Activated CD4-positive, alpha-beta memory T cell treated with anti-CD3 and anti-CD28 coated beads for 36 hours (primary cell): ENCODE measurements at regions not wholly inside any gene's neighbourhood (a gene's known extent, or its start where the extent isn't known, plus 50 kb on each side); places are given as distances from the start of the nearest gene placed in this dataset.

ENCODE experiments used
- CTCF ChIA-PET: fragments of 350-600 bp; sonication (Branson Sonifier 250); formaldehyde crosslinking; loops from one replicate; lab custom pipeline; 2021; ENCODE audit warnings: antibody characterized with exemption, inconsistent platforms; lab: Charles Lee
- POLR2A ChIA-PET: fragments of 350-600 bp; sonication (Branson Sonifier 250); formaldehyde crosslinking; loops from one replicate; lab custom pipeline; 2021; ENCODE audit warnings: antibody characterized with exemption; lab: Charles Lee
- DNase-seq: peaks from one replicate; pipeline ENCODE4 v3.0.0-alpha.2; 2020
- H3K27ac Mint-ChIP-seq: one replicate; pipeline ENCODE4 v1.8.0; 2021; ENCODE audit warnings: mixed read lengths
- H3K27me3 Mint-ChIP-seq: one replicate; pipeline ENCODE4 v1.8.0; 2021; ENCODE audit warnings: mixed read lengths
- H3K36me3 Mint-ChIP-seq: one replicate; pipeline ENCODE4 v1.8.0; 2021; ENCODE audit warnings: mixed read lengths
- H3K4me1 Mint-ChIP-seq: one replicate; pipeline ENCODE4 v1.8.0; 2021; ENCODE audit warnings: low read depth, mixed read lengths
- H3K4me3 Mint-ChIP-seq: one replicate; pipeline ENCODE4 v1.8.0; 2021; ENCODE audit warnings: mild to moderate bottlenecking, mixed read lengths
- H3K9me3 Mint-ChIP-seq: one replicate; pipeline ENCODE4 v1.8.0; 2021; ENCODE audit warnings: mixed read lengths
- intact Hi-C: fragments of 100-400 bp; cut with micrococcal nuclease; formaldehyde crosslinking; loops from one replicate; pipeline ENCODE4 v1.15.1; 2023

DNA sequence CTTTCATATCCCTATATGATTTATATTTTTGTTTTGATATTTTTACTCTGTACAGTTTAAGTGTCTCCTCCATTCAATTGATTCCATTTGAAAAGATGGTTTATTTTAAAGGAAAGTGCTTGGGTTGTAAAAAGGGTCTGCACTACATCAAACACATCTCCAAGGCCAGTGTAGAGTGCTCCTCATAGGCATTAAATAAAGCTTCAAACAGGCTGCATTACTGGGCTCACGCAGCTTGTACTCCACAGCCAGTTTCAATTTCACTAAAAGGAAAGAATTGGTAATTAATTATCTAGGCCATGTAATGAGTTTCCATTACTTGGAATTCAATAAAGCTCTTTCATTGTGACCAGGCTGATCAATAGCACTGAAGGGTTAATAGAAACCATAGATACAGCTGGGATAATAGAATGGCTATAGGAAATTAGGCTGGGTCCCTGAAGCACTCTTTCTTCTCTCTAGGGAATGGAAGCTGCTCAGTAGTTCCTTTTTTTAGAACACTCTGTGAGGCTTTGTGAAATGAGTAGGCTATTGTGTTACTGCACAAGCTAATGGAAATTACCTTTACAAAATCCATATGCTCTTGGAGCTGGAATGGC is 442.2 kb downstream of the RNF144B start:
- Mint-ChIP-seq H3K9me3 (peaks cover 15% of the 10 kb centered on the region), H3K4me1 (no peaks in the 10 kb centered on the region), H3K36me3 (no peaks in the 10 kb centered on the region), H3K4me3 (no peak overlapping the region), H3K27ac (no peak overlapping the region), H3K27me3 (no peaks in the 10 kb centered on the region)
- DNase-seq = no peak
- ChIA-PET POLR2A (no interaction called here), CTCF (no interaction called here)
- intact Hi-C loops = no loop called here

DNA sequence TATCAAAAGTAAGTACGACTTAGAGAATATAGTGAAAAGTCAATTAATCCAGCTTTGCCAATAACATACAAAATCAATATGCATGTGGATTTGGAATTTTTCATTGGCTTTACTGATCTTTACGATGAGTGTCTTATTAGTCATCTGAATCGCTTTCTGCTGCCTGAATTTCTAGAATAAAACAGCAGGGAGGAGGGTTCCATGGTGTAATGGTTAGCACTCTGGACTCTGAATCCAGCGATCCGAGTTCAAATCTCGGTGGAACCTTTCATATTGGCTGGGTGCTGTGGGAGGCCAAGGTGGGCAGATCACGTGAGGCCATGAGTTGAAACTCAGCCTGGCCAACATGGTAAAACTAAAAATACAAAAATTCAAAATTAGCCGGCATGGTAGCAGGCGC is 448.8 kb downstream of the RNF144B start:
- Mint-ChIP-seq H3K27me3 (no peaks in the 10 kb centered on the region), H3K9me3 (peaks cover 2% of the 10 kb centered on the region), H3K27ac (no peak overlapping the region), H3K4me3 (no peak overlapping the region), H3K36me3 (no peaks in the 10 kb centered on the region), H3K4me1 (no peaks in the 10 kb centered on the region)
- intact Hi-C loops = no loop called here
- POLR2A ChIA-PET = no interaction called here
- no peak for DNase-seq
- CTCF ChIA-PET = no interaction called here

- no peak overlapping the region for H3K27ac Mint-ChIP-seq
- intact Hi-C loops = no loop called here
Observed at GRCh38 chr6:18837013-18837412, 449.9 kb downstream of the RNF144B start.

DNA sequence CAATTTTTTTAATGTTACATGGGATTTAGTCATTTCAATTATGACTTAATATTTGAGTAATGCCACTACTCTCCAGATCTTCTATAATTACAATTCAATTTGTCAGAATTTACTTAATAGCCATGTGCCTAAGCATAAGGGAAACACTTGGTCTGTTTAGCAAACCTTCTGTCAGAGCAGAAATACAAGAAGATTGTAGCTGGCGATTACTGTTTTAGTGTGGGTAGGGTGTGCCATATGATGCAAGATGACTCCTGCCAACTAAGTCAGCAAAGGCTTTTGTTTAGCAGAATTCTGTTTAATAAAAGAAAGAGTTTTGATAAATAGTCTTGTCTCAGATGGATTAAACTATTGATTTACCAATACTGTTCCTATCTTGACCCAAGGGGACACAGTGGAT is 455.4 kb downstream of the RNF144B start:
- intact Hi-C loops = no loop called here
- ChIA-PET CTCF (no interaction called here), POLR2A (no interaction called here)
- Mint-ChIP-seq H3K4me1 (no peaks in the 10 kb centered on the region), H3K4me3 (no peak overlapping the region), H3K36me3 (no peaks in the 10 kb centered on the region), H3K27ac (no peak overlapping the region), H3K27me3 (no peaks in the 10 kb centered on the region), H3K9me3 (peaks cover 10% of the 10 kb centered on the region)
- no peak for DNase-seq

More at GRCh38 chr6:18837013-18837412, 449.9 kb downstream of the RNF144B start:
- DNase-seq = no peak
- ChIA-PET CTCF (no interaction called here), POLR2A (no interaction called here)
- no peaks in the 10 kb centered on the region for H3K36me3 Mint-ChIP-seq
- H3K27me3 Mint-ChIP-seq = no peaks in the 10 kb centered on the region
- H3K9me3 Mint-ChIP-seq = peaks cover 6% of the 10 kb centered on the region
- H3K4me1 Mint-ChIP-seq = no peaks in the 10 kb centered on the region
- no peak overlapping the region for H3K4me3 Mint-ChIP-seq

DNA sequence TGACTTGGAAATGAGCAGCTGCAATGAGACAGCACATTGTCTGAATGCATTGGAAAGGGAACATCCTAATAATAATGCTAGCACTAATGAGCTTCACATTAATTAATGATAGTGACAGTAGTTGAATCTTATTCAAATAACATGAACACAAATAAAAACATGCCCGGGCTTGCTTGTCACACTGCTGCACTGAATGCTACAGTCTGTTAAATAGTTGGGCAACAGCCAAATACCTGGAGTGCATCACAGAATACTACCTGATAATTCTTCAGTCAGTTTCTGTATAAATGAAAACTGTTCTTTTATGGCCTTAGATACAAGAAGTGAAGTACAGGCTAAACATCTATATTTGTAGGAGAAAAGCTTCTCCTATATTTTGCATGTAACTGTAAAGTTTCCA is 458.7 kb downstream of the RNF144B start:
- Mint-ChIP-seq H3K27ac (no peak overlapping the region), H3K36me3 (no peaks in the 10 kb centered on the region), H3K9me3 (peaks cover 11% of the 10 kb centered on the region), H3K27me3 (no peaks in the 10 kb centered on the region), H3K4me1 (no peaks in the 10 kb centered on the region), H3K4me3 (no peak overlapping the region)
- DNase-seq = no peak
- intact Hi-C loops = no loop called here
- POLR2A ChIA-PET = no interaction called here
- CTCF ChIA-PET = no interaction called here

DNA sequence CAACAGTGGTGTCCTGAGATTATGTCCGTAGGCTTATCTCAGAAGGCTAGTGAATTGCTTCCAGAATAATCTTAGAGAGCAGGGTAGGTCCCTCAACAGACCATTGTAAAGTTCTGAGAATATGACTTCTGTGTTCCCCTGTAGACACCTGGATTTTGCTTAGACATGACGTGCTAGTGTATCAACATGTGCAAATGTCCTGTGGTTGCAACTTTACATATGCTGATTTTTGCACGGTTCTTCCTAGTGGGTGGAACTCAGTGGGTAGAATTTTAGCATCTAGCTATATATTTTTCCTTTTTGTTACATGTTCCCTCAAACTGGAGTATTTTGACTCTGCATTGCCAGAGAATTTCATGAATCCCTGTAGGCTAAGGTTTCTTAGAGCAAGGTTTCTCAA is 459.2 kb downstream of the RNF144B start:
- DNase-seq = no peak
- Mint-ChIP-seq H3K4me3 (no peak overlapping the region), H3K27ac (no peak overlapping the region), H3K4me1 (no peaks in the 10 kb centered on the region), H3K27me3 (no peaks in the 10 kb centered on the region), H3K36me3 (no peaks in the 10 kb centered on the region), H3K9me3 (peaks cover 11% of the 10 kb centered on the region)
- ChIA-PET CTCF (no interaction called here), POLR2A (no interaction called here)
- intact Hi-C loops = no loop called here

- Mint-ChIP-seq H3K9me3 (peaks cover 17% of the 10 kb centered on the region), H3K4me3 (no peak overlapping the region), H3K4me1 (no peaks in the 10 kb centered on the region), H3K36me3 (no peaks in the 10 kb centered on the region), H3K27me3 (no peaks in the 10 kb centered on the region), H3K27ac (no peak overlapping the region)
- no peak for DNase-seq
- POLR2A ChIA-PET = no interaction called here
- CTCF ChIA-PET = no interaction called here
- intact Hi-C loops = no loop called here
Observed at GRCh38 chr6:18861204-18861603, 474.1 kb downstream of the RNF144B start.

GRCh38 chr6:18883268-18883667 is 496.1 kb downstream of the RNF144B start:
- DNase-seq = no peak
- H3K9me3 Mint-ChIP-seq = peaks cover 8% of the 10 kb centered on the region
- no peaks in the 10 kb centered on the region for H3K4me1 Mint-ChIP-seq
- intact Hi-C loops = no loop called here
- POLR2A ChIA-PET = no interaction called here
- no peaks in the 10 kb centered on the region for H3K27me3 Mint-ChIP-seq
- no peak overlapping the region for H3K4me3 Mint-ChIP-seq
- H3K36me3 Mint-ChIP-seq = no peaks in the 10 kb centered on the region
- H3K27ac Mint-ChIP-seq = no peak overlapping the region
- CTCF ChIA-PET = no interaction called here

- no peaks in the 10 kb centered on the region for H3K4me1 Mint-ChIP-seq
- no peaks in the 10 kb centered on the region for H3K36me3 Mint-ChIP-seq
- ChIA-PET POLR2A (no interaction called here), CTCF (no interaction called here)
- H3K4me3 Mint-ChIP-seq = no peak overlapping the region
- intact Hi-C loops = no loop called here
- peaks cover 8% of the 10 kb centered on the region for H3K9me3 Mint-ChIP-seq
- no peak overlapping the region for H3K27ac Mint-ChIP-seq
- DNase-seq = no peak
- H3K27me3 Mint-ChIP-seq = no peaks in the 10 kb centered on the region
Observed at GRCh38 chr6:18883851-18884250, 496.7 kb downstream of the RNF144B start.

DNA sequence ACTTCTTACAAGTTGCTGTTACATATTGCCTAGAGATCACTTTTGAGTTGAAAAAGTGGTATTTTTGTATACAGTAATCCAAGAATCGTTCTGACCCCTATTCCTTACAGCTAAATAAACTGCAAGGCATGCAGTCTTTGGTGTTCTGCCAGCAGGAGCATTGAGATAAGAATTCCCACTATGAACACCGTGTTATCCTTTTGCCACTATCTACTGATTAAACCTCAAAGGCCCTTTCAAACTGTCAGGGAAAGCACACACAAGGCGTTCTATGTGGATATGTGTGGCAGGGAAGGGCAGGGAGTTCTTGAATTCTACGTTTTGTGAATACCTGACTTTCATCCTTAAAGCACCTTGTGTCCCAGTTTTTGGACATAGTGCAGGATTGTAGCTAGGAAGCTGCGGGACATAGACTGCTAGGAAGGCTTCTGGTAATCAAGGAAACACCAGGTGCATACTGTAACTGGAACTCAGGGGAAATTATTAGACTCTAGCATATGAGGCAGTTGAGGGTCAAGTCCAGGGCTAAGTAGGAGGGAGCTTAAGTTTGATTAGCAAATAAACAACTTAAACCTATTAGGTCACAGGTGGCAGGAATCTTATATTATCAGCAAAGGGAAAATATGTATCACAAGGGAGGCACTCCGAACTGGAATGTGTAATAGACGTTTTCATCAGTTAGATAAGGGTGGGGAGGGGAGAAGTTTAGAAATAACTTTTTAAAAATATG is 506.6 kb downstream of the RNF144B start:
- no peak for DNase-seq

DNA sequence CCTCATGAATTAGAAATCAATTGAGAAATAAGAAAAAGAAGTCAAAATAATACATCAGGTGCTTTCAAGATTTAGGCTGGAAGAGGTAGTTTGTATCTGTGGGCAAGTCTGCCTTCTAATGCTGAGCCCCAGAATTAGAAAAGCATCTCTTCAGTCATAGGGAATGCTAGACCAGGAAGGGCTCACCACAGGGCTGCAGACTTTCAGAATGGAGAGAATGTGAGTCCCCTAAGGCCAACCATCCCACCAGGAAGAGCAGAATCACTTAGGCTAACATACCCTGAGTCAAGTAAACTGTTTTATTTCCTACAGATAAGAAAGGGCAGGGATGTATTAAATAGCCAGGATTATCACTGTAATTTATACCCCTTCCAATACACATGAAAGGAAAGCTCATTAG is 510.2 kb downstream of the RNF144B start:
- CTCF ChIA-PET = no interaction called here
- POLR2A ChIA-PET = no interaction called here
- Mint-ChIP-seq H3K4me3 (no peak overlapping the region), H3K9me3 (peaks cover 2% of the 10 kb centered on the region), H3K27ac (no peak overlapping the region), H3K36me3 (no peaks in the 10 kb centered on the region), H3K27me3 (no peaks in the 10 kb centered on the region), H3K4me1 (no peaks in the 10 kb centered on the region)
- no peak for DNase-seq
- intact Hi-C loops = no loop called here

More for the DNA sequence above, 506.6 kb downstream of the RNF144B start:
- ChIA-PET POLR2A (no interaction called here), CTCF (no interaction called here)
- H3K9me3 Mint-ChIP-seq = peaks cover 2% of the 10 kb centered on the region
- H3K27ac Mint-ChIP-seq = no peak overlapping the region
- H3K4me1 Mint-ChIP-seq = no peaks in the 10 kb centered on the region
- intact Hi-C loops = no loop called here
- H3K27me3 Mint-ChIP-seq = no peaks in the 10 kb centered on the region
- no peak overlapping the region for H3K4me3 Mint-ChIP-seq
- H3K36me3 Mint-ChIP-seq = no peaks in the 10 kb centered on the region

DNA sequence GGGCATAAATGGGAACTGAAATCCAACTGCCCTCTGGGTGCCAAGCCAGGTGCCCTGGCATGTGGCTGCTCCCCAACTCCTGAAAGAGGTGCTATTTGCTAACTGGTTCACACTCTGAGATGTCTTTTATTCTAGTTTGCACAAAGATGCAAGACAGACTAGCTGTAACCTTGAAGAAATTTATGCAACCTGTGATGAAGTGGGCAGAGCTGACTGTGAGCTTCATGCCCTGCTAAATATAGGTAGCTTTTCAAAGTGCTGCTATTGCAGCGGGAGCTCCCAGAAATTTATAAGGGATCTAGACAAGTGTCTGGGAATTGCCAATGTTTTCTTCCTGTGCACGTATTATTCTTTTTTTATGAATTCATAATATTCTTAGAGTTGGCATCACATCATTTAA is 517.5 kb downstream of the RNF144B start:
- ChIA-PET POLR2A (no interaction called here), CTCF (no interaction called here)
- no peaks in the 10 kb centered on the region for H3K4me1 Mint-ChIP-seq

GRCh38 chr6:18920701-18921100 is 533.6 kb downstream of the RNF144B start:
- H3K27me3 Mint-ChIP-seq = no peaks in the 10 kb centered on the region
- peaks cover 9% of the 10 kb centered on the region for H3K9me3 Mint-ChIP-seq
- H3K4me3 Mint-ChIP-seq = no peak overlapping the region
- intact Hi-C loops = no loop called here
- CTCF ChIA-PET = no interaction called here
- no peaks in the 10 kb centered on the region for H3K36me3 Mint-ChIP-seq
- DNase-seq = no peak
- H3K27ac Mint-ChIP-seq = no peak overlapping the region
- POLR2A ChIA-PET = no interaction called here
- no peaks in the 10 kb centered on the region for H3K4me1 Mint-ChIP-seq

More for the DNA sequence above, 517.5 kb downstream of the RNF144B start:
- Mint-ChIP-seq H3K27ac (no peak overlapping the region), H3K4me3 (no peak overlapping the region), H3K9me3 (peaks cover 4% of the 10 kb centered on the region), H3K36me3 (no peaks in the 10 kb centered on the region), H3K27me3 (no peaks in the 10 kb centered on the region)
- intact Hi-C loops = no loop called here
- DNase-seq = no peak
